SH-SY5Y (cell line): ENCODE measurements at regions not wholly inside any gene's neighbourhood (a gene's known extent, or its start where the extent isn't known, plus 50 kb on each side); places are given as distances from the start of the nearest gene placed in this dataset.

Experiments used
- GATA2 ChIP-seq: IDR thresholded peaks from 2 replicates; pipeline ENCODE4 v1.6.1; 2011; ENCODE audit warnings: mild to moderate bottlenecking, low read depth, low read length
- GATA3 ChIP-seq: IDR thresholded peaks from 2 replicates; pipeline ENCODE4 v1.6.1; 2011; ENCODE audit warnings: low read depth, mild to moderate bottlenecking, low read length, moderate library complexity

DNA sequence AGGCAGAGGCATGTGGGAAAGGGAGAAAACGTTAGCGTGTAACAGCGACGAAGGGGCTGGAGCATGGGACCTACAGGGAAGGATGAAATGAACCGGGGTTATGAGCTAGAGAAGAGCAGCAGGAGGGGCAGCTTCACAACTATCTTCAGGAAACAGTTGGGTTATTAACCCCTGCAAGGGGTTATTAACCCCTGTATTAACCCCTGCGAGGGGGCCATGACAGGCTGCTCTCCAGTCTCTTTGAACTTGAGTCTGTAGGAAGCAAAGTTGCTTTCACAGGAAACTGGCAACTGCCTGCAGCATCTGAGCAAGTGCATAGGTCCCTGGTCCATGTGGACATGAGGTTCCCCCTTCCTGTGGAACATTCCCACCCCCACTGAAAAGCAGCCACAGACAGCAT, 119.2 kb upstream of the CRHR1 start:
- TF ChIP-seq GATA2 (no peak), GATA3 (no peak)

DNA sequence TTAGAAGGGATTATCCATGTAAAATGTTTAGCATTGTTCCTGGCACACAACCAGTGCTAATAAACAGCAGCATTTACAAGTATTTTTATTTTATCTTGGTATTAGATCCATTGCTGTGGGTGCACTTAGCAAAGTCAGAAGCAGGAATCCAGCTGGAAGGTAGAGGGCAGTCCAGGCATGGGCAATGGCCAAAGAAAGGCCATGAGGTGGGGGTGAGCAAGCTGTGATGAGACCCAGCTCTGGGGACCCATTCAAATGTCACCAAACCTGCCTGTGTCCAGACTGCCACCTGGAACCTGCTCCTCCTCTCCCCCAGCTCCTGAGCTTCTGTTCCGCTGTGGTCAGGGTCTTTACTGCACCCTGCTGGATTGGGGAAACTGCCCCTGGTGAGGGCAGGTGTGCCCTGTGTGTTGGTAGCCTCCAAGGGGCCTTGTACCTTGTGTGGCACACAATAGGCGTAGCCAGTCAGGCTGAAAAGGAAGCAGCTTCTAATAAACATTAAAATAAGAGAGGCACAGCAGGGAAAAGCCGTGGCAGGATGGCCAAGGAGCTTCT, 118.0 kb upstream of the CRHR1 start:
- TF ChIP-seq GATA2: no peak
- TF ChIP-seq GATA3: no peak

DNA sequence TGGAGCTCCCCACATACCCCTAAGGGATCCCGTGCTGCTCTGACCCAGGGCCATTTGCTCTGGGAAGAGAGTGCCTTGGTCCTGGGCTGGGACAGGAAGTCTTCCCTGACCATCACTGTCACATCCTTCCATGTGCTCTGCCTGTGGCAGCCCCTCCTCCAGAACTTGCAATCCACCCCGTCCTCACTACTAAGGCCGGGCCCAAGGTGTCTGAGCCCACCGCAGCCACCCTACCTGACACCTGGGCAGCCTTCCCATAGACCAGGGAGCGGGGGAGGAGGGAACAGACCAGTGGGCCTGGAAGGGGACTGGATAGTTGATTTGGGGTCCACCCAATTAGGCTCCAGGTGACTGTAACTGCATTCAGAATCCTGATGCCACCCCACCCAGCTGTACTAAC, 117.5 kb upstream of the CRHR1 start:
- TF ChIP-seq GATA2 (no peak), GATA3 (no peak)

DNA sequence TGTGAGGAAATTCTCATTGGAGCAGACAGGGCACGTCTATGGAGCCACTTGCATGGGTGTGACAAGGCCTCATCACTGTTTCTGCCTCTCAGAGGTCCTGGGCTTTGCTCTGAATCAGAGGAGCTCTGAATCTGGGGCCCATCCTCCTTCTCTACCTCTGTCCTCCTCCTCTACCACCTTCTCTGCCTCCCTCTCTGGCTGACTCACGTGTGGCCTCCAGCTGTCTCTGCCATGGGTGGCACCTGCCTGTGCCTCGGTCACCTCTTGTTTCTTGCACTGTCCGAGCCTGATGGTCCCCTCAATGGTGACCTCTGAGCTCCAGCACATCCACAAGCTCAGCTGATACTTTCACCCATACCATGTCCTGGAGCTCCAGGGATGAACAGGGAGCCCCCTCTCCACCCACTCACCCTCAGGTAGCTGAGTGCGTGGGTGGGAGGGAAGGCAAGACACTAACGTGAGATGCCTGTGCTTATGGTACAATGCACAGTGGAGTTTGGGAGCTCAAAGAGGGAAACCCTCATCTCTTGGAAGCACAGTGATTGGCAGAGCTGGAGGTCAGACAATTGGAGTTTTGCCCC, 116.4 kb upstream of the CRHR1 start:
- TF ChIP-seq GATA3 (no peak), GATA2 (no peak)

DNA sequence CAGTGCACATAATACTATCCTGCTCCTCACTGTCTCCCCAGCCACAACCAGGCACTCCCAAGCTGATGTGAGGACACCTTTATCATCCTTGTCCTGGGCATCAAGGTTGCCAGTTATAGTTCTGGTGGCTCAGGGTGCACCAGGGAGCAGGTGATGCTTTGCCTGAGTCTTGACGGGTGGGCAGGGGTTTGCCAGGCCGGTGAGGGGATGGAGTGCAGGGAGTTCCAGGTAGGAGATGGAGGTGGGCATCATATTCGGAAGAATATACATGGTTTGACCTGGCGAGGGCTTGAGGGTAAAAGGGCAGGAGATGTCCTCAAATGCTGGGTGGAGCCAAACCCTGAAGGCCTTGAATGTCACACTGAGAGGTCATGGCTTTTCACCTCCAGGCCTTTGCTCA, 115.8 kb upstream of the CRHR1 start:
- no peak for TF ChIP-seq GATA2
- TF ChIP-seq GATA3: no peak

DNA sequence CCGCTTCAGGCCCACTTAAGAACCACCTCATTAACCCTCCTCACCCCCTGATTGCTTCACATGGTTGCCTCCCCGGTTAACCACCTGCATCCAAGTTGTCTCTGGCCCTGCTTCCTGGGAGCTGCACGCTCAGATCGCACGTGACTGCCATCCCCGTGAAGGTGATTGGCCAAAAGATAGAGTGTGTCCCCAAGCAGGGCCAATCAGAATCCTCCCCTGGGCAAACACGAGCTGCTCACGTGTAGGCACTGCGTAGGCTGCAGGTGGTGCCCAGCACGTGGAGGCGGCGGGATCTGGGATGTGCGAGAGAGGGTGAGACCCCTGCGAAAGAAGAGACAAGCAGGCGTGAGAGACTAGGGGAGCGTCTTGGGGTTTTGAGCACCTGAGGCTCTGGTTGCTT, 111.8 kb upstream of the CRHR1 start:
- no peak for TF ChIP-seq GATA3
- no peak for TF ChIP-seq GATA2

DNA sequence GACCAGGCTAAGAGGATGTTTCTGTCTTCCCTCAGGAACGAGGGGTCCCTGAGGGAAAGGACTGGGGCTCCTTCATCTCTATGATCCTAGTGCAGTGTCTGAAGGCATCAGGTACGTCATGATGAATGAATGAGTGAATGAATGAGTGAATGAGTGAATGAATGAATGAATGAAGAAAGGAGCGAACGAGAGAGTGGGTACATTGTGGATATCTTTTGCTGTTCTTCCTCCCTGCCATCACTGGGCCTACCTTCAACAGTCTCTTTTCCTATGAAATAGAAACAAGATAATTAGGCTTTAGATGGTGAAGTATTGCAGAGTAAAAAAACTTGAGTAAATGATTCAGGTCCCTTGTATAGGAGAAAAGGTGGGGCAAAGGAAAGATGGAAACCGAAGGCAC, 111.3 kb upstream of the CRHR1 start:
- TF ChIP-seq GATA2: no peak
- no peak for TF ChIP-seq GATA3

DNA sequence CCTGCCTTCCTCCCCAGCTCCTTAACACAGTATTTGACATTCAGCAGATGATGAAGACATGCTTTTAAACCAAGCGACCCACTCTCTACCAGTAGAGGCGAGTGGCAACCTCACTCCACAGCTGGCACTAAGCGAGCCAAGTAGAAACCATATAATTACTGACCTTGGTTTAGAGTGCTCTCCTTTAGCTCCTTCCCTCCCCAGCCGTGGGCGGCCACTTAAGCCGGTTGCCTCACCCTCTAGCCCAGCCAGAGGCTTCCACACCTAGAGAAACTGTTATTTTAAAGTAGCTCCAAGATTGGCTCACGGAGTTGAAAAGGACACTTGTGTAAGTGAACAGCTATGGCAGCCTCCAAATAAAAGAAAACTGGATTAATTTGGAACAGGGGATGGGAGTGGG, 109.1 kb upstream of the CRHR1 start:
- no peak for TF ChIP-seq GATA3
- no peak for TF ChIP-seq GATA2

DNA sequence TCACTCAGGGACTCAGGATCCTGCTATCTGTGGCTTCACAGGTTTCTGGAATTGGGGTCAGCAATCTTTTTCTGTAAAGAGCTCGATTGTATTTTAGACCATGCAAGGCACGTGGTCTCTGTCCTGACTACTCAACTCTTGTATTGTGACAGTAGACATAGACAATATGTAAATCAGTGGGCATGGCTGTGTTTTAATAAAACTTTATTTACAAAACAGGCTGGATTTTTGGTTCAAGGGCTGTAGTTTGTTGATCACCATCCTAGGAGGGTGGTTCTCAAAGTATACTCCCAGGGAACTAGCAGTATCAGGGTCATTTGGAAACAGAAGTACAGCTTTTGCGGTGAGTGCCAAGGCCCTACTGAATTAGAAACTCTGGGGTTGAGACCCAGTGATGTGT, 108.2 kb upstream of the CRHR1 start:
- TF ChIP-seq GATA2 (no peak), GATA3 (no peak)

DNA sequence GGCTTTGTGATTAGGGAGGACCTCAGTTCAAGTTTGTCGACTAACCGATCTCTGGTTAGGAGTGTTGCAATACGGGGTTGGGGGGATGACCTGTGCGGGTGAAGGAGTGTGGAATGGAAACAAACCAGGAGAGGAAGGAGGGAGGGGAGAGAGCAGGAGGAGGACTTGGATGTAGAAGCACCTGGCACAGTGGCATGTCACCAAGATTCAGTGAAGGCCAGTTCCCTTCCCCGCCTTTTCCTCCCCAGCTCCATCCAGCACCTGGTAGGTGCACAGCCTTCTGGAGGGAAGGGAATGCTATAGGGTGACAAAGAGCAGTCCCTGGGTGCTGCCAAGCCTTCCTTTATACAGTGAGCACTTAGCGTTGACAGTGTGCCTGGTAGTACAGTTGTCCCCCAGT, 107.4 kb upstream of the CRHR1 start:
- TF ChIP-seq GATA2 (no peak), GATA3 (no peak)

DNA sequence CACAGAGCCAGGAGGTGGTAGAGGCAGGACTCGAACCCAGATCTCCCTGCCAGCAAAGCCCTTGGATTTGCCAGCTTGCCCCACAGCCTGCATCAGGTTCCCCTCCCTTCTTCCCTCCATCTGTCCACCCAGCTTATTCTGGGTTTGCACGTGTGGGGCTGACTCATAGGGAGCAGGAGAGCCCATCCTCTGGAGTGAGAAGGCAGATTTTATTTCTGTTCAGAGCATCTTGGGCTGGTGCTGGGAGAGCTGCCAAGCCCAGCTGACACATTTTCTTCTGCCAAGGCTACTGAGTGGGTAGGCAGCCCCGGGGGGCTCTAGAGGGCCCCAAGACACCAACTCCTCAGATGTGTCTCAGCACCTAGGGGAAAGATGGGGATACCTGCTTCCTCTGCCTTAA, 106.3 kb upstream of the CRHR1 start:
- TF ChIP-seq GATA3: no peak
- no peak for TF ChIP-seq GATA2

DNA sequence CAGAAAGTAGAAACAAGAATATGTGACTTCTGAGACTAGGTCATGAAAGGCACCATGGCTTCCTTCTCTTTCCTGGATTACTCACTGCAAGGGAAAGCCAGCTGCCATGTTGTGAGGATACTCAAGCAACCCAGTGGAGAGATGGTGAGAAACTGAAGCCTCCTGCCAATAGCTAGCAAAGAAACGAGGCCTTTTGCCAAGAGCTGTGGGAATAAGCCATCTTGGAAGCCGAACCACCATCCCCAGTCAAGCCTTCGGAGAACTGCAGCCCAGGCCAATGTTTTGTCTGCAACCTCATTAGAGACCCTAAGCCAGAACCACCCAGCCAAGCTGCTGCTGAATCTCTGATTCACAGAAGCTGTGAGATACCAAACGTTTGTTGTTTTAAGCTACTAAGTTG, 104.7 kb upstream of the CRHR1 start:
- TF ChIP-seq GATA3 (no peak), GATA2 (no peak)

DNA sequence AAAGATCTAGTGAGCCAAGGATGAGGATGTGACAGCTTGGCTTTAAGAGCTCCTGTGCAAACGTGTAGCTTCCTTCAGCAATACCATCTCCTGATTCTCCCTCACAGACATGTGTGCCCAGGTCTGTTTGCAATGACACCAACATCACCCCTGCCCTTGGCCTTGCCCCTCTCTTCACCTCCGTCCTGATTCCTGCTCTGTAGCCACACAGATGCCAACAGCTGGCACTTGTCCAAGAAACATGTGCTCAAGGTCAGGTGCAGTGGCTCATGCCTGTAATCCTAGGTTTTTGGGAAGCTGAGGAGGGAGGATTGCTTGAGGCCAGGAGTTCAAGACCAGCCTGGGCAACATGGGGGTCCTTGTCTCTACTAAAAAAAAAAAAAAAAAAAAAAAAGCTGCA, 103.8 kb upstream of the CRHR1 start:
- TF ChIP-seq GATA2: no peak
- no peak for TF ChIP-seq GATA3

DNA sequence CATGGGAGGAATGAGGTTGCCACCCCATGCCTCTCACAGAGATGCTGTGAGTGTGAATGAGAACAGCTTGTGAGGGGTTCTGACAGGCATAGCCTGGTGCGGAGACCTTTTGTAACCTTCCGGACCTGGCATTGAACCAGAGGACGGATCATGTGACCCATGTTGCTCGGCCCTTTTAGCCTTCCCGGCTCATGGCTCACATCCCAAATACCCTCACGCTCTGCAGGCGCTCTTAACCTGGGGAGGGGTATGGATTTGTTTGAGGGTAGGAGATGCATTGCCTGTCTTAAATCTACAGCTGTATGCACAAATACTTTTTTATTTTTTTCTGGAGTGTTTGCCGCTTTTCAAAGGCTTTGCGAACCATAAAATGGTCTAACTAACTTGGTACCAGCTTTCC, 102.4 kb upstream of the CRHR1 start:
- TF ChIP-seq GATA3: no peak
- TF ChIP-seq GATA2: no peak

DNA sequence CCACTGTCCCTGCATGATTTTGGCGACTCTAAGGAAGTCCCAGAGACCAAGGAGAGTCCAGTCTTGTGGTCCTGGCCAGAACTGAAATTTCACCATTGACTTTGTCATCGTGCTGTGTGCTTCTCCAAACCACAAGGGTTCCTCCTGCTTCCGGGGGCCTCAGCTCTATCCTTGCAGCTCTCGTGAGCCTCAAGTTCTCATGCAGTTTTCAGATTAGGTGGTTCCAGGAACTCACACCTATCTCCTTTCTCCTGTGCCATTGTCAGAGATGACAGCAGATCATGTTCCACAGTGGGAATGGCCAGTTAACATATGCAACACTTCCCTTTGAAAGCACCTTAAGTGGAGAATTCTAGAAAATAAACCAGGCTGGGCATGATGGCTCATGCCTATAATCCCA, 97.9 kb upstream of the CRHR1 start:
- no peak for TF ChIP-seq GATA2
- TF ChIP-seq GATA3: no peak

DNA sequence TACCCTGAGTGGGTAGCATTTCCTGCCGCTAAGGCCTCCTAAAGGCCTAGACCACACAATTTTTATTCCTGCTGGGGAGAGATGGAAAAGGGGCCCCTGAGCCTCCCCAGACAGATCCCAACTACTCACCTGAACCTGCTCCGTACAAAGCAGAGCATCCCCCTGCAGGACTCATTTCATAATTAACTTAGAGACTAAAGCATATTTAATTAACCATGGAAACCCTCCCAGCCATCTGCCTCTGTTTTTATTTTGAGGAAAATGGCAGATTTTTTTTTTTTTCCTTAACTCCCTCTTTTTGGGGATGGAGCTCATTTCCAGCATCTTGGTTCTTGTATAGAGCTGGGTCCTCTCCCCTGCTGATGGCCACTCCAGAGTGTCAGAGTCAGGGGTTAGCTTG, 96.5 kb upstream of the CRHR1 start:
- TF ChIP-seq GATA2 (no peak), GATA3 (no peak)

DNA sequence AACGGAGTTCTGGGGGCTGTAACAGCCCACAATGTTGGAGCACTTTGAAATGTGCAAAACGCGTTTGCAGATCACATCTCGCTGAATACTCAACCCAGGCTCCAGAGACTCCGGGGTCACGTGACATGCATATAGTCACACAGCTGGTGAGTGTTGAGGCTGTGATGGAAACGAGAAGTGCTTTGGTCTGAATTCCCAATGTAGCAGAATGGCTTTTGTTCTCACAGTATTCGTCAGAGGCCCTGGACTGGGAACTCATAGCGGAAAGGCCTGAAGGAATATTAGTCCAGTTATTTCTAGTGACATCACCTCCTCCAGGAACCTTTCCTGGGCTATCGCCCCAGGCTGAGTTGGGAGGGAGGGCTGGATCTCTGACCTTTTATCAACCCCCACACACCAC, 95.8 kb upstream of the CRHR1 start:
- TF ChIP-seq GATA3 (no peak), GATA2 (no peak)
